ENCODE measurements at regions not wholly inside any gene's neighbourhood (a gene's known extent, or its start where the extent isn't known, plus 50 kb on each side); places are given as distances from the start of the nearest gene placed in this dataset.

GRCh38 chr7:113809581-113809980 lies 109.2 kb downstream of the PPP1R3A start:
- no peak for TF ChIP-seq CTCF (IDR thresholded peaks at IDR 0.05; ENCODE audit: poor library complexity)
- no peak for TF ChIP-seq EZH2 (IDR thresholded peaks at IDR 0.05; ENCODE audit: borderline replicate concordance)
- no peak for TF ChIP-seq EZH2phosphoT487 (IDR thresholded peaks at IDR 0.05; ENCODE audit: low read depth, severe bottlenecking, unreplicated experiment)
